ENCODE measurements at regions not wholly inside any gene's neighbourhood (a gene's known extent, or its start where the extent isn't known, plus 50 kb on each side); places are given as distances from the start of the nearest gene placed in this dataset.
"Not testable (repeated sequence)": the region's sequence is repeated elsewhere in the genome, so short reads cannot be mapped to it uniquely, and the experiment has no call there.

GRCh38 chr14:105664691-105665090 is 138.3 kb downstream of the TMEM121 start:
- Histone ChIP-seq H3K9ac (ENCODE audit: insufficient read depth in 1 of 2, low read length in 2 of 2) (no peak overlapping the region), H3K27me3 (ENCODE audit: control insufficient read depth in 3 of 3, insufficient read depth in 3 of 3, low read length in 2 of 3) (no peaks in the 10 kb centered on the region), H3K36me3 (ENCODE audit: control insufficient read depth in 4 of 4, insufficient read depth in 4 of 4, low read length in 4 of 4) (no peaks in the 10 kb centered on the region), H3K9me3 (ENCODE audit: control insufficient read depth in 4 of 4, insufficient read depth in 3 of 4, low read length in 3 of 4) (peaks cover 0 to 14% (median 4%) of the 10 kb centered on the region in 4 donors), H3K27ac (ENCODE audit: low read depth in 1 of 2, low read length in 1 of 2) (no peak overlapping the region), H3K4me1 (ENCODE audit: control insufficient read depth in 5 of 5, insufficient read depth in 5 of 5, low read length in 5 of 5) (peaks cover 0 to 7% (median 0%) of the 10 kb centered on the region in 5 donors), H3K4me3 (no peak overlapping the region)
- TF ChIP-seq, protein P1, sequence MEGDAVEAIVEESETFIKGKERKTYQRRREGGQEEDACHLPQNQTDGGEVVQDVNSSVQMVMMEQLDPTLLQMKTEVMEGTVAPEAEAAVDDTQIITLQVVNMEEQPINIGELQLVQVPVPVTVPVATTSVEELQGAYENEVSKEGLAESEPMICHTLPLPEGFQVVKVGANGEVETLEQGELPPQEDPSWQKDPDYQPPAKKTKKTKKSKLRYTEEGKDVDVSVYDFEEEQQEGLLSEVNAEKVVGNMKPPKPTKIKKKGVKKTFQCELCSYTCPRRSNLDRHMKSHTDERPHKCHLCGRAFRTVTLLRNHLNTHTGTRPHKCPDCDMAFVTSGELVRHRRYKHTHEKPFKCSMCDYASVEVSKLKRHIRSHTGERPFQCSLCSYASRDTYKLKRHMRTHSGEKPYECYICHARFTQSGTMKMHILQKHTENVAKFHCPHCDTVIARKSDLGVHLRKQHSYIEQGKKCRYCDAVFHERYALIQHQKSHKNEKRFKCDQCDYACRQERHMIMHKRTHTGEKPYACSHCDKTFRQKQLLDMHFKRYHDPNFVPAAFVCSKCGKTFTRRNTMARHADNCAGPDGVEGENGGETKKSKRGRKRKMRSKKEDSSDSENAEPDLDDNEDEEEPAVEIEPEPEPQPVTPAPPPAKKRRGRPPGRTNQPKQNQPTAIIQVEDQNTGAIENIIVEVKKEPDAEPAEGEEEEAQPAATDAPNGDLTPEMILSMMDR (IDR thresholded peaks at IDR 0.05; ENCODE audit: control extremely low read depth, extremely low read depth), result no peak
- ATAC-seq (ENCODE audit: insufficient read depth, low FRiP score), result no peak
- no peak for DNase-seq
- WGBS, 2 donors, result 78 to 85% methylated on average over 2 to 4 of the region's 4 CpGs

- Histone ChIP-seq H3K4me1 (ENCODE audit: control insufficient read depth in 5 of 5, insufficient read depth in 5 of 5, low read length in 5 of 5) (peaks cover 0 to 5% (median 0%) of the 10 kb centered on the region in 5 donors), H3K9me3 (ENCODE audit: control insufficient read depth in 4 of 4, insufficient read depth in 3 of 4, low read length in 3 of 4) (peaks cover 0 to 7% (median under 1%) of the 10 kb centered on the region in 4 donors), H3K9ac (ENCODE audit: insufficient read depth in 1 of 2, low read length in 2 of 2) (no peak overlapping the region), H3K4me3 (no peak overlapping the region), H3K27ac (ENCODE audit: low read depth in 1 of 2, low read length in 1 of 2) (no peak overlapping the region), H3K36me3 (ENCODE audit: control insufficient read depth in 4 of 4, insufficient read depth in 4 of 4, low read length in 4 of 4) (no peaks in the 10 kb centered on the region), H3K27me3 (ENCODE audit: control insufficient read depth in 3 of 3, insufficient read depth in 3 of 3, low read length in 2 of 3) (no peaks in the 10 kb centered on the region)
- TF ChIP-seq, protein P1 (IDR thresholded peaks at IDR 0.05; ENCODE audit: control extremely low read depth, extremely low read depth), result no peak
- DNase-seq (no peak), ATAC-seq (ENCODE audit: insufficient read depth, low FRiP score) (no peak)
- WGBS, 2 donors, result 80 to 84% methylated on average over 9 of the region's 9 CpGs
These were observed 139.0 kb downstream of the TMEM121 start for GRCh38 chr14:105665247-105665950.

DNA sequence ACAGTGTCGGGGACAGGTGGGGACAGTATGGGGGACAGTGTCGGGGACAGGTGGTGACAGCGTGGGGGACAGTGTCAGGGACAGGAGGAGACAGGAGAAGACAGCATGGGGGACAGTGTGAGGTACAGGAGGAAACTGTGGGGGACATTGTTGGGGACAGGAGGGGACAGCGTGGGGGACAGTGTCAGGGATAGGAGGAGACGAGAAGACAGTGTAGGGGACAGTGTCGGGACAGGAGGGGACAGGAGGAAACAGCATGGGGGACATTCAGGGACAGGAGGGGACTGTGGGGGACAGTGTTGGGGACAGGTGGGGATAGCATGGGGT is 139.5 kb downstream of the TMEM121 start:
- no peak for DNase-seq
- Histone ChIP-seq H3K36me3 (ENCODE audit: control insufficient read depth in 4 of 4, insufficient read depth in 4 of 4, low read length in 4 of 4) (no peaks in the 10 kb centered on the region), H3K4me3 (no peak overlapping the region), H3K4me1 (ENCODE audit: control insufficient read depth in 5 of 5, insufficient read depth in 5 of 5, low read length in 5 of 5) (peaks cover 0 to 5% (median 0%) of the 10 kb centered on the region in 5 donors), H3K27ac (ENCODE audit: low read depth in 1 of 2, low read length in 1 of 2) (no peak overlapping the region), H3K9me3 (ENCODE audit: control insufficient read depth in 4 of 4, insufficient read depth in 3 of 4, low read length in 3 of 4) (peaks cover 0 to 2% (median 0%) of the 10 kb centered on the region in 4 donors), H3K9ac (ENCODE audit: insufficient read depth in 1 of 2, low read length in 2 of 2) (no peak overlapping the region), H3K27me3 (ENCODE audit: control insufficient read depth in 3 of 3, insufficient read depth in 3 of 3, low read length in 2 of 3) (no peaks in the 10 kb centered on the region)
- TF ChIP-seq, protein P1 (IDR thresholded peaks at IDR 0.05; ENCODE audit: control extremely low read depth, extremely low read depth), result no peak
- WGBS, 2 donors, result 82 to 92% methylated on average over 6 of the region's 6 CpGs
- ATAC-seq (ENCODE audit: insufficient read depth, low FRiP score), result no peak

- Histone ChIP-seq H3K9me3 (ENCODE audit: control insufficient read depth in 4 of 4, insufficient read depth in 3 of 4, low read length in 3 of 4) (no peaks in the 10 kb centered on the region), H3K27me3 (ENCODE audit: control insufficient read depth in 3 of 3, insufficient read depth in 3 of 3, low read length in 2 of 3) (no peaks in the 10 kb centered on the region), H3K9ac (ENCODE audit: insufficient read depth in 1 of 2, low read length in 2 of 2) (no peak overlapping the region), H3K27ac (ENCODE audit: low read depth in 1 of 2, low read length in 1 of 2) (no peak overlapping the region), H3K4me3 (no peak overlapping the region), H3K36me3 (ENCODE audit: control insufficient read depth in 4 of 4, insufficient read depth in 4 of 4, low read length in 4 of 4) (no peaks in the 10 kb centered on the region), H3K4me1 (ENCODE audit: control insufficient read depth in 5 of 5, insufficient read depth in 5 of 5, low read length in 5 of 5) (peaks cover 0 to 5% (median 0%) of the 10 kb centered on the region in 5 donors)
- no peak for ATAC-seq (ENCODE audit: insufficient read depth, low FRiP score)
- DNase-seq, result no peak
- TF ChIP-seq, protein P1 (IDR thresholded peaks at IDR 0.05; ENCODE audit: control extremely low read depth, extremely low read depth), result no peak
- WGBS, 2 donors, result 81 to 85% methylated on average over 6 of the region's 6 CpGs
These were observed 140.0 kb downstream of the TMEM121 start for GRCh38 chr14:105666420-105666819.

DNA sequence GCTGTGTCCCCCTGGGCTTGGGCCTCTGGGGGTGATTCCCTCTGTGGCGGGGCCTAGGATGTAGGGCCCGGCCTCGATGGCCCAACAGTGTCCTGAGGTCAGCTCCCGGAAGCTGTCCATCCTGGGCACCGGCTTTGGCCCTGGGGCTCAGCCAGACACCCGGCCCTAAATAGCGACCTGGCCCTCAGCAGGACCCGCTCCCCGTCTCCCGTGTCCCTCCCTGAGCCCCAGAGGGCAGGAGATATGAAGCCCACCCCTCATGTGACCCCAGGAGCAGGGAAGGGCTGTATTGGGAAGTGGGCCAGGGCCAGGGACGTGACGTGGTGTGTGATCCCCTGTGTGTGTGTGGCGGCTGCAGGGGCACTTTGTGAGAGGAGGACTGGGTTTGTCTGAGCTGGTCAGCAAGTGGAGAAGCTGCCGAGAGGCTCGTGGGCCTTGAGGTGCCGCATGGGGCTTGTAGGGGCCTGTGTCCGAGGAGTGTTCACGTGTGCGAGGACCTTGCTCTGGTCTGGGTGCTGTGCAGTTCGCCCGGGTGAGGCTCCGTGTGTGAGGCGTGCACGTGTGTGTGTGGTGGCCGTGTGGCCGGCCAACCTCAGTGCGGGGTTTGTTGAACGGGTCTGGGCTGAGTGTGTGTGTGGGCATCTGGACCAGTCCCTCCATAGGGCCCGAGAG is 140.7 kb downstream of the TMEM121 start:
- H3K4me3 ChIP-seq, result not testable (repeated sequence)
- WGBS, 2 donors, result 86 to 87% methylated on average over 19 to 29 of the region's 29 CpGs

More for the DNA sequence above, 140.7 kb downstream of the TMEM121 start:
- not testable (repeated sequence) for H3K4me1 ChIP-seq (ENCODE audit: control insufficient read depth in 5 of 5, insufficient read depth in 5 of 5, low read length in 5 of 5); ATAC-seq (ENCODE audit: insufficient read depth, low FRiP score); H3K36me3 ChIP-seq (ENCODE audit: control insufficient read depth in 4 of 4, insufficient read depth in 4 of 4, low read length in 4 of 4); H3K27ac ChIP-seq (ENCODE audit: low read depth in 1 of 2, low read length in 1 of 2); H3K9me3 ChIP-seq (ENCODE audit: control insufficient read depth in 4 of 4, insufficient read depth in 3 of 4, low read length in 3 of 4); DNase-seq; H3K9ac ChIP-seq (ENCODE audit: insufficient read depth in 1 of 2, low read length in 2 of 2); H3K27me3 ChIP-seq (ENCODE audit: control insufficient read depth in 3 of 3, insufficient read depth in 3 of 3, low read length in 2 of 3)
